ENCODE measurements at regions not wholly inside any gene's neighbourhood (a gene's known extent, or its start where the extent isn't known, plus 50 kb on each side); places are given as distances from the start of the nearest gene placed in this dataset.

- H3K23me2 ChIP-seq (ENCODE audit: low read depth, low read length) = no peaks in the 10 kb centered on the region
- H2BK5ac ChIP-seq (ENCODE audit: low read depth, low read length) = peak overlapping the region; percentile 98; the same call in 1 of the 2 replicates
- peak overlapping the region; percentile 61 for H2BK15ac ChIP-seq (ENCODE audit: low read length)
- H2AK5ac ChIP-seq (ENCODE audit: low read depth, low read length) = peak overlapping the region; percentile 98
- peak overlapping the region; percentile 99 for H2BK20ac ChIP-seq (ENCODE audit: low read length)
- H2BK120ac ChIP-seq (replicated peaks; ENCODE audit: low read depth, low read length) = peak overlapping the region; percentile 44
- H2BK12ac ChIP-seq (ENCODE audit: low read depth, low read length) = peak overlapping the region; percentile 98; the same call in 1 of the 2 replicates
- peak overlapping the region; percentile 42; the same call in 1 of the 2 replicates for H3K18ac ChIP-seq (ENCODE audit: extremely low read depth, low read length)
- FAIRE-seq = no peak
- WGBS, 2 experiments (ENCODE audit: extremely low coverage in 1 of 2, insufficient coverage in 1 of 2, insufficient read length in 1 of 2, insufficient replicate concordance in 2 of 2, low coverage in 1 of 2, low lambda C conversion rate in 2 of 2, missing lambda C conversion rate in 1 of 2) = 71% methylated on average over 8 of the region's 8 CpGs; no CpG with 5 or more reads in 1 of the 2 experiments
- no peak overlapping the region for H3K4me3 ChIP-seq (ENCODE audit: extremely low read depth in 1 of 4, insufficient read depth in 2 of 4, low read depth in 3 of 4, low read length in 4 of 4)
- no peak overlapping the region for H3K4me2 ChIP-seq (ENCODE audit: insufficient read depth in 1 of 2, low read depth in 2 of 2, low read length in 2 of 2)
- H3K4ac ChIP-seq (replicated peaks; ENCODE audit: insufficient read length, low read depth, low read length) = peak overlapping the region; percentile 6
- ChIA-PET POLR2A (ENCODE audit: partially characterized antibody) (interaction anchor here (1.3 to 1.4 kb wide), 5 partner anchors 8 to 124 kb away, joined by 3 to 6 read pairs (median 3); no protein-coding TSS in a partner anchor), CTCF (ENCODE audit: partially characterized antibody) (interaction anchor here (0.7 to 6.9 kb wide), 39 partner anchors 8 to 221 kb away, joined by 3 to 75 read pairs (median 5); partner anchors contain the start of gene SLC6A6)
- H3K56ac ChIP-seq (replicated peaks; ENCODE audit: insufficient read length, low read depth, low read length) = no peak overlapping the region
- no peaks in the 10 kb centered on the region for H3K79me2 ChIP-seq (ENCODE audit: control insufficient read depth in 1 of 2, insufficient read depth in 2 of 2, low read length in 2 of 2)
- no peak overlapping the region for H4K8ac ChIP-seq (ENCODE audit: extremely low read depth, insufficient read depth, low read length)
- peak overlapping the region; percentile 92 for H4K91ac ChIP-seq (replicated peaks; ENCODE audit: insufficient read length, low read length)
- H3K14ac ChIP-seq (ENCODE audit: insufficient read length) = no peak overlapping the region
- no peak overlapping the region for H4K5ac ChIP-seq (ENCODE audit: insufficient read length, low read depth, low read length)
- no peaks in the 10 kb centered on the region; a peak in 1 of 7 replicates for H3K27me3 ChIP-seq (replicated peaks in 1 of 4; ENCODE audit: control insufficient read depth in 3 of 4, extremely low read depth in 1 of 4, insufficient read depth in 3 of 4, low read length in 3 of 4)
- no peaks in the 10 kb centered on the region for H3K36me3 ChIP-seq (ENCODE audit: control insufficient read depth in 2 of 4, insufficient read depth in 4 of 4, low read length in 3 of 4)
- no peak overlapping the region for H3K9ac ChIP-seq (replicated peaks in 1 of 4; ENCODE audit: extremely low read depth in 1 of 4, low read depth in 3 of 4, low read length in 3 of 4)
- H3K4me1 ChIP-seq (replicated peaks in 1 of 4; ENCODE audit: control insufficient read depth in 3 of 4, insufficient read depth in 4 of 4, low read length in 3 of 4) = peaks cover 4 to 31% (median 22%) of the 10 kb centered on the region in 4 experiments
- DNase-seq (ENCODE audit: low read depth in 1 of 2, low spot score in 2 of 2) = no peak
- no peaks in the 10 kb centered on the region for H3K79me1 ChIP-seq (ENCODE audit: low read depth, low read length)
- H3K27ac ChIP-seq (ENCODE audit: low read depth, low read length) = no peak overlapping the region
- H3K9me3 ChIP-seq (ENCODE audit: insufficient read depth in 2 of 2, low read depth in 1 of 2, low read length in 1 of 2) = no peaks in the 10 kb centered on the region
- no peak overlapping the region for H2AFZ ChIP-seq (ENCODE audit: low read length)
- H3K23ac ChIP-seq (ENCODE audit: insufficient read length) = no peak overlapping the region
- H4K20me1 ChIP-seq (replicated peaks in 1 of 2; ENCODE audit: control insufficient read depth in 1 of 2, insufficient read depth in 2 of 2, low read length in 2 of 2) = no peaks in the 10 kb centered on the region
- no peak for TF ChIP-seq JUN (IDR thresholded peaks at IDR 0.05; ENCODE audit: low read depth, low read length)
- TF ChIP-seq ATF3 (IDR thresholded peaks at IDR 0.05; ENCODE audit: insufficient read depth, low read depth, low read length) = peak; percentile 41; the same call in 1 of the 2 replicates
- TF ChIP-seq ASH2L (IDR thresholded peaks at IDR 0.05; ENCODE audit: low read length) = no peak
- 0 out of 2 replicates have a peak, but pooled peaks have one; percentile 6 for TF ChIP-seq TEAD4 (IDR thresholded peaks at IDR 0.05; ENCODE audit: low read depth, low read length)
- TF ChIP-seq KDM1A (IDR thresholded peaks at IDR 0.05; ENCODE audit: borderline replicate concordance, low read length) = peak; percentile 86
- peak; percentile 54 to 74 (median 67) for TF ChIP-seq CTCF (IDR thresholded peaks at IDR 0.05; ENCODE audit: control extremely low read depth in 1 of 3, insufficient read depth in 1 of 3, low read depth in 1 of 3, low read length in 3 of 3)
- no peak for TF ChIP-seq ZNF274 (IDR thresholded peaks at IDR 0.05; ENCODE audit: borderline replicate concordance, extremely low read depth, low read length)
Observed at GRCh38 chr3:14274999-14275961, 96.7 kb downstream of the LSM3 start.

Measured in H1 (cell line).